HCT116 (cell line): ENCODE measurements at regions not wholly inside any gene's neighbourhood (a gene's known extent, or its start where the extent isn't known, plus 50 kb on each side); places are given as distances from the start of the nearest gene placed in this dataset.

Experiments
- ATAC-seq: fragments of 200-7000 bp; cut with Tn5 transposase; 2 replicates; pipeline ENCODE4 v1.9.1; 2020; ENCODE audit warnings: mild to moderate bottlenecking, moderate library complexity
- BruUV-seq: library from RNA; stranded (reverse); fragments of 400-500 nt; replicated peaks from 2 replicates; lab custom pipeline; 2021; lab: Mats Ljungman, UMichigan
- CTCF ChIA-PET: fragments of 300-600 bp; sonication (Branson Sonifier 250); formaldehyde crosslinking; loops from one replicate; lab custom pipeline; 2021; ENCODE audit warnings: antibody characterized with exemption; lab: Charles Lee
- POLR2A ChIA-PET: fragments of 300-600, 350-600 bp; sonication (Branson Sonifier 250); formaldehyde crosslinking; loops from one replicate; lab custom pipeline; 2021; ENCODE audit warnings: antibody characterized with exemption; lab: Charles Lee
- RAD21 ChIA-PET, 2 experiments: fragments of 300-600 bp; sonication (Branson Sonifier 250); formaldehyde crosslinking; loops; one replicate each; lab custom pipeline; 2023; ENCODE audit warnings: low total read pairs in 2 of 2; ENCODE audit not compliant: uncharacterized antibody in 2 of 2, unreplicated experiment in 2 of 2, low non-redundant PET in 1 of 2; lab: Charles Lee
- DNase-seq: peaks from one replicate; pipeline ENCODE4 v3.0.0-alpha.2; 2010; ENCODE audit warnings: low read depth, low spot score
- H2AFZ ChIP-seq: fragments of 200-600 bp; shearing (Covaris generic), sonication (generic); 2 replicates; pipeline ENCODE4 v1.6.1; 2017; ENCODE audit warnings: low read depth, mixed run types, mixed read lengths, antibody characterized with exemption, low read length; ENCODE audit not compliant: poor library complexity, severe bottlenecking
- H3K27ac ChIP-seq: 2 replicates; pipeline ENCODE4 v1.5.1; 2012; ENCODE audit warnings: low read depth, low read length
- H3K27me3 ChIP-seq: fragments of 200-600 bp; sonication (generic); 2 replicates; pipeline ENCODE4 v1.6.1; 2016; ENCODE audit warnings: mixed run types, low read length, mixed read lengths; ENCODE audit not compliant: insufficient read depth
- H3K36me3 ChIP-seq, 2 experiments: fragments of 200-500 bp in 1 of 2; fragments of 200-600 bp in 1 of 2; sonication (Bioruptor generic) in 1 of 2; sonication (generic) in 1 of 2; 2 replicates each; pipeline versions ENCODE4 v1.5.1 to v1.6.1; 2014 to 2016; ENCODE audit warnings: low read length in 2 of 2, inconsistent platforms in 1 of 2, mixed read lengths in 1 of 2, mixed run types in 1 of 2; ENCODE audit not compliant: insufficient read depth in 2 of 2, control insufficient read depth in 1 of 2
- H3K4me1 ChIP-seq, 2 experiments: fragments of 200-600 bp in 1 of 2; sonication (generic) in 1 of 2; 2 replicates each; pipeline versions ENCODE4 v1.5.1 to v1.6.1; 2012 to 2017; ENCODE audit warnings: low read length in 2 of 2, inconsistent platforms in 1 of 2, mild to moderate bottlenecking in 1 of 2, mixed read lengths in 1 of 2, mixed run types in 1 of 2, moderate library complexity in 1 of 2; ENCODE audit not compliant: insufficient read depth in 2 of 2, control insufficient read depth in 1 of 2
- H3K4me2 ChIP-seq: fragments of 200-600 bp; sonication (generic); 2 replicates; pipeline ENCODE4 v1.6.1; 2017; ENCODE audit warnings: mixed run types, low read length, mixed read lengths
- H3K4me3 ChIP-seq, 2 experiments: fragments of 200-600 bp in 1 of 2; sonication (generic) in 1 of 2; replicated peaks in 1 of 2; 2 replicates each; pipeline ENCODE4 v1.5.1; 2011 to 2016; ENCODE audit warnings: low read length in 2 of 2, control low read depth in 1 of 2, low read depth in 1 of 2, mild to moderate bottlenecking in 1 of 2, mixed read lengths in 1 of 2, mixed run types in 1 of 2
- H3K79me2 ChIP-seq: fragments of 200-600 bp; sonication (generic); 2 replicates; pipeline ENCODE4 v1.6.1; 2017; ENCODE audit warnings: mild to moderate bottlenecking, mixed run types, low read length, moderate library complexity, mixed read lengths; ENCODE audit not compliant: insufficient read depth
- H3K9ac ChIP-seq: fragments of 200-600 bp; sonication (generic); 2 replicates; pipeline ENCODE4 v1.6.1; 2016; ENCODE audit warnings: low read length, mixed read lengths
- H3K9me2 ChIP-seq: fragments of 200-600 bp; sonication (generic), shearing (Covaris generic); 2 replicates; pipeline ENCODE4 v1.6.1; 2017; ENCODE audit warnings: mixed run types, mild to moderate bottlenecking, moderate library complexity; ENCODE audit not compliant: insufficient read depth
- H3K9me3 ChIP-seq, 2 experiments: fragments of 200-500 bp in 1 of 2; fragments of 200-600 bp in 1 of 2; sonication (Bioruptor generic) in 1 of 2; sonication (generic) in 1 of 2; 2 replicates each; pipeline ENCODE4 v1.6.1; 2014 to 2017; ENCODE audit warnings: low read length in 2 of 2, mixed read lengths in 2 of 2, inconsistent platforms in 1 of 2, low read depth in 1 of 2, mild to moderate bottlenecking in 1 of 2, mixed run types in 1 of 2, moderate library complexity in 1 of 2; ENCODE audit not compliant: control insufficient read depth in 1 of 2, insufficient read depth in 1 of 2
- H4K20me1 ChIP-seq: fragments of 200-600 bp; sonication (generic), shearing (Covaris generic); 2 replicates; pipeline ENCODE4 v1.6.1; 2017; ENCODE audit warnings: mixed run types, mild to moderate bottlenecking, moderate library complexity; ENCODE audit not compliant: insufficient read depth
- CBX3 ChIP-seq: IDR thresholded peaks from 2 replicates; pipeline ENCODE4 v1.6.1; 2012; ENCODE audit warnings: low read depth
- CTCF ChIP-seq, 3 experiments: fragments of 200-600 bp in 1 of 3; sonication (generic) in 1 of 3; IDR thresholded peaks in 2 of 3; conservative IDR thresholded peaks in 1 of 3; 2 replicates each; pipeline ENCODE4 v1.5.1; 2012 to 2017; ENCODE audit warnings: low read depth in 2 of 3, low read length in 2 of 3, antibody characterized with exemption in 1 of 3, borderline replicate concordance in 1 of 3, control low read depth in 1 of 3, mild to moderate bottlenecking in 1 of 3, mixed read lengths in 1 of 3, mixed run types in 1 of 3, moderate library complexity in 1 of 3; ENCODE audit not compliant: insufficient read depth in 1 of 3
- EGR1 ChIP-seq: IDR thresholded peaks from 2 replicates; pipeline ENCODE4 v1.6.1; 2012; ENCODE audit warnings: low read depth
- ELF1 ChIP-seq: IDR thresholded peaks from 2 replicates; pipeline ENCODE4 v1.6.1; 2012; ENCODE audit warnings: low read depth, borderline replicate concordance
- EZH2 ChIP-seq: fragments of 200-600 bp; sonication (generic); IDR thresholded peaks from 2 replicates; pipeline ENCODE4 v1.6.1; 2017; ENCODE audit warnings: antibody characterized with exemption, mixed run types
- JUND ChIP-seq: IDR thresholded peaks from 2 replicates; pipeline ENCODE4 v1.6.1; 2012
- POLR2A ChIP-seq: IDR thresholded peaks from 2 replicates; pipeline ENCODE4 v1.7.0; 2011; ENCODE audit warnings: borderline replicate concordance; ENCODE audit not compliant: insufficient read depth, insufficient read length; ENCODE audit errors: extremely low read depth
- SP1 ChIP-seq: IDR thresholded peaks from 2 replicates; pipeline ENCODE4 v1.6.1; 2012; ENCODE audit warnings: low read depth
- YY1 ChIP-seq: IDR thresholded peaks from 2 replicates; pipeline ENCODE4 v1.6.1; 2011; ENCODE audit warnings: low read length, low read depth, moderate library complexity, mild to moderate bottlenecking; ENCODE audit not compliant: insufficient replicate concordance; ENCODE audit errors: extremely low read depth
- ZBTB33 ChIP-seq: IDR thresholded peaks from 2 replicates; pipeline ENCODE4 v1.6.1; 2011; ENCODE audit warnings: mild to moderate bottlenecking, low read length, moderate library complexity; ENCODE audit not compliant: insufficient replicate concordance; ENCODE audit errors: extremely low read depth
- ZFX ChIP-seq: fragments of 450-650 bp; IDR thresholded peaks from 2 replicates; pipeline ENCODE4 v1.6.1; 2017
- ZNF274 ChIP-seq: fragments of 200-500 bp; sonication (Bioruptor generic); IDR thresholded peaks from 2 replicates; pipeline ENCODE4 v1.6.1; 2014; ENCODE audit warnings: mild to moderate bottlenecking, low read depth, low read length, inconsistent platforms
- intact Hi-C: fragments of 100-400 bp; cut with micrococcal nuclease; formaldehyde crosslinking; loops from 2 replicates; pipeline ENCODE4 v1.10.0; 2022

GRCh38 chr3:171980578-171981270 lies 58.7 kb upstream of the FNDC3B start:
- Histone ChIP-seq H3K9me3 (no peaks in the 10 kb centered on the region), H3K4me2 (no peak overlapping the region), H3K27me3 (no peaks in the 10 kb centered on the region), H3K4me1 (no peaks in the 10 kb centered on the region), H2AFZ (no peak overlapping the region), H3K9me2 (no peaks in the 10 kb centered on the region), H3K36me3 (no peaks in the 10 kb centered on the region), H3K4me3 (no peak overlapping the region), H3K27ac (no peak overlapping the region), H4K20me1 (no peaks in the 10 kb centered on the region), H3K79me2 (no peaks in the 10 kb centered on the region), H3K9ac (no peak overlapping the region)
- ATAC-seq (no peak), DNase-seq (no peak)
- ChIA-PET POLR2A (no interaction called here), RAD21 (no interaction called here), CTCF (no interaction called here)
- no TSS peak for BruUV-seq
- no peak for TF ChIP-seq ELF1
- no peak for TF ChIP-seq JUND
- TF ChIP-seq SP1, result no peak
- no peak for TF ChIP-seq CTCF (IDR thresholded peaks at IDR 0.05 in 2 of 3, conservative IDR thresholded peaks at IDR 0.05 in 1 of 3; ENCODE audit: borderline replicate concordance in 1 of 3, insufficient read depth in 1 of 3, low read depth in 2 of 3, low read length in 2 of 3)
- no peak for TF ChIP-seq EGR1
- no peak for TF ChIP-seq EZH2
- TF ChIP-seq ZBTB33, result no peak
- no peak for TF ChIP-seq POLR2A
- no peak for TF ChIP-seq ZNF274
- TF ChIP-seq ZFX, result no peak
- TF ChIP-seq CBX3, result no peak
- TF ChIP-seq YY1, result no peak
- intact Hi-C loops, result no loop called here
